ENCODE measurements at regions not wholly inside any gene's neighbourhood (a gene's known extent, or its start where the extent isn't known, plus 50 kb on each side); places are given as distances from the start of the nearest gene placed in this dataset.

- no peak for TF ChIP-seq CTCF (IDR thresholded peaks at IDR 0.05)
- no peak for TF ChIP-seq POLR2A (IDR thresholded peaks at IDR 0.05)
Measured at GRCh38 chr7:157488281-157488680, 151.5 kb downstream of the DNAJB6 start.

All from testis (tissue), 2 donors.